Neural progenitor cell (in vitro differentiated cells): ENCODE measurements at regions not wholly inside any gene's neighbourhood (a gene's known extent, or its start where the extent isn't known, plus 50 kb on each side); places are given as distances from the start of the nearest gene placed in this dataset.

Source experiments
- EZH2 ChIP-seq: fragments of 200-600 bp; sonication (generic); IDR thresholded peaks from 2 replicates; pipeline ENCODE4 v1.6.1; 2017; ENCODE audit warnings: antibody characterized with exemption, mild to moderate bottlenecking, moderate library complexity
- EZH2phosphoT487 ChIP-seq: fragments of 200-600 bp; sonication (generic); IDR thresholded peaks from 2 replicates; pipeline ENCODE4 v1.6.1; 2017; ENCODE audit warnings: antibody characterized with exemption

- no peak for TF ChIP-seq EZH2
- TF ChIP-seq EZH2phosphoT487: no peak
Observed at GRCh38 chr22:26097840-26098239, 71.4 kb upstream of the SEZ6L start.
